ENCODE measurements at regions not wholly inside any gene's neighbourhood (a gene's known extent, or its start where the extent isn't known, plus 50 kb on each side); places are given as distances from the start of the nearest gene placed in this dataset.
"Not testable (repeated sequence)": the region's sequence is repeated elsewhere in the genome, so short reads cannot be mapped to it uniquely, and the experiment has no call there.

DNA sequence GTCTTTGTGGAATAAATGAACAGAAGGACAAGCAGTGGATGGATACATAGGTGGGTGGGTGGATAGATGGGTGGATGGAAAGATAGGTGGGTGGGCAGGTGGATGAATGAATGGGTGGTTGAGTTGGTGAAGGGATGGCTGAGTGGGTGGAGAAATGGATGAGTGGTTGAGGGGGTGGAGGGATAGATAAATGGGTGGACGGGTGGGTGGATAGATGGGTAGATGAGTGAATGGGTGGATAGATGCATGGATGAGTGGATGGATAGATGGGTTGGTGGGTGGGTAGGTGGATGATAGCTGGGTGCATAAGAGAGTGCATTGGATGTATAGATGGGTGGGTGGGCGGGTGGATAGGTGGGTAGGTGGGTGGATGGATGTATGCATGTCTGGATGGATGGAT, 63.5 kb downstream of the UNC93B1 start:
- not testable (repeated sequence) for H3K4me3 ChIP-seq (replicated peaks in 1 of 2; ENCODE audit: low read depth in 2 of 2, low read length in 2 of 2); DNase-seq (ENCODE audit: low read depth in 2 of 2)

DNA sequence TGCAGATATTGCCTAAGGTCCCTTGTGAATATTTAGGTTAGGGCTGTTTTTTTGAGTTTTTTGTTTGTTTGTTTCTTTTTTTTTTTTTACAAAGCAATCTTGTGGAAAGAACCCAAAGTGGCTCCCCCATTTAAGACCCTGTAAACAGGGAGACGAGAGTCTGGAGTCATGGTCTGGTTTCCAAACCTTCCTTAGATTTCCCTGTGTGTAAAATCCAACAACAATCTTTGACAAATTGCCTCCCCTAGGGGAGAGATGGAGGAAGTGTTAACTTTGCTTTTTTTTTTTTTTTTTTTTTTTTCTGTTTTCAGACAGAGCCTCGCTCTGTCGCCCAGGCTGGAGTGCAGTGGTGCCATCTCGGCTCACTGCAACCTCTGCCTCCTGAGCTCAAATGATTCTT, 64.9 kb downstream of the UNC93B1 start:
- not testable (repeated sequence) for DNase-seq (ENCODE audit: low read depth in 2 of 2); H3K4me3 ChIP-seq (replicated peaks in 1 of 2; ENCODE audit: low read depth in 2 of 2, low read length in 2 of 2)

DNA sequence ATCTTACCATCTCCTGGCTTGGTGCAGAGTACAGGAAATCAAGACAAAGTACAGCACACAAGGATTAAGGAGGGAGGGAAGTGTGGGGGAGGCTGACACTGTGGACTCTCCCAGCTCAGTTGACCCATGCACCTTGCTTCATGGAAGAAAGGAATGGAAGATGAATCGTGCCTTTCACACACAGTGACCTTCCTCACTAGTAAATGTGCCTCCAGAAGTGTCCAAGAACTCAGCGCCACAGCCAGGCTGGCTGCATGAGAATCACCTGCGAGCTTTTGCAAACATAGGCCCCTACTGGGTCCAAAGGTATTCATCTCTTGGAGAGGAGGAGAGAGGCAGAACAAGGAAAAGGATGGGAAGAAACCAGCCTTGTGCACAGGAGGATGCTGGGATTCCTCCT, 65.5 kb downstream of the UNC93B1 start:
- DNase-seq (ENCODE audit: low read depth in 2 of 2); H3K4me3 ChIP-seq (replicated peaks in 1 of 2; ENCODE audit: low read depth in 2 of 2, low read length in 2 of 2): not testable (repeated sequence)

DNA sequence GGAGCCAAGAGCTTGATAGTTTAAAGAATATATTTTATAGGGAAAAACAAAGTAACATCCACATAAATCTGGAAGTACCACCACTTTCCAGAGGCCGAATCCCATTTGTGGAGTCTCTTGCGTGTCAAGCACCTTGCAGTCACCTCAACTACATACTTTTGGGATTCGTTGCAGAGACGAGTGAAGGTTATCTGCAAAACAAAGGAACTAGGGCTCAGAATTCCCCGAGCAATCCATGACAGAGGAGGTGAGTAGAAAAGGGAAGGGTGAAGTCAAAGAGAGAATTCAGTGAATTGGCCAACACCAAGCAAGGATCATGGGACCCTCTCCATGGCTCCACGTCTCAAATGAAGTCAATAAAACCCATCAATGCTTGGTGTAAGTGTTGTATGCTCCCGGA, 80.3 kb downstream of the UNC93B1 start:
- DNase-seq (ENCODE audit: low read depth in 2 of 2); H3K4me3 ChIP-seq (replicated peaks in 1 of 2; ENCODE audit: low read depth in 2 of 2, low read length in 2 of 2): not testable (repeated sequence)

DNA sequence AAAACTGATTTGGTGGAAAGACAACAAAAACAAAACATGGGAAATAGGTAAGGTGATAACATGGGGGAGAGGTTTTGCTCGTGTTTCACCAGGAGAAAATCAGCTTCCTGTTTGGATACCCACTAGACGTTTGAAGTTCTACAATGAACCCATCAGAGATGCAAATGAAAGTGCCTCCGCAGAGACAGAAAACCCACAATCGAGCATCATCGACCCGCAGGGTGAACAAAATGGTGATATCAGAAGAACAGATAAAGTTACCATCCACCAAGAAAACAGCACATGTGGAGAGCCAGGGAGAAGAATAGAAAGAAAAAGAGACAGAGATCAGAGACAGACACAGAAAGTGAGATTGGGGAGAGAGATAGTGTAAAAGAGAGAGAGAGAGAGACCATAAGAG, 83.4 kb downstream of the UNC93B1 start:
- not testable (repeated sequence) for H3K4me3 ChIP-seq (replicated peaks in 1 of 2; ENCODE audit: low read depth in 2 of 2, low read length in 2 of 2); DNase-seq (ENCODE audit: low read depth in 2 of 2)

DNA sequence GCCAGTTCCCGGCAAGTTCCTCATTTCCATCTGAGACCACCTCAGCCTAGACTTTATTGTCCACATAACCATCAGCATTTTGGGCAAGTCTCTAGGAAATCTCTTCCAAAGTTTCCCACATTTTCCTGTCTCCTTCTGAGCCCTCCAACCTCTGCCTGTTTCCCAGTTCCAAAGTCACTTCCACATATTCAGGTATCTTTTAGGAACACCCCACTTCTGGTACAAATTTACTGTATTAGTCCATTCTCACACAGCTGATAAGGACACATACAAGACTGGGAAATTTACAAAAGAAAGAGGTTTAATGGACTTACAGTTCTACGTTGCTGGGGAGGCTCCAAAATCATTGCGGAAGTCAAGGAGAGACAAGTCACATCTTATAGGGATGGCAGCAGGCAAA, 91.7 kb downstream of the UNC93B1 start:
- DNase-seq (ENCODE audit: low read depth in 2 of 2); H3K4me3 ChIP-seq (replicated peaks in 1 of 2; ENCODE audit: low read depth in 2 of 2, low read length in 2 of 2): not testable (repeated sequence)

DNA sequence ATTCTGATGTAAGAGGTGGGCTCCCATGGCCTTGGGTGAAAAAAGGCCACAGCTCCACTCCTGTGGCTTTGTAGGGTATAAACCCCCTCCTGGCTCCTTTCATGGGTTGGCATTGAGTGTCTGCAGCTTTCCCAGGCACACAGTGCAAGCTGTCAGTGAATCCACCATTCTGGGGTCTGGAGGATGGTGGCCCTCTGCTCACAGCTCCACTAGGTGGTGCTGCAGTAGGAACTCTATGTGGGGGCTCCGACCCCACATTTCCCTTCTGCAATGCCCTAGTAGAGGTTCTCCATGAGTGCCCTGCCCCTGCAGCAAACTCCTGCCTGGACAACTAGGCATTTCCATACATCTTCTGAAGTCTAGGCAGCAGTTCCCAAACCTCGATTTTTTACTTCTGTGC, 92.7 kb downstream of the UNC93B1 start:
- not testable (repeated sequence) for DNase-seq (ENCODE audit: low read depth in 2 of 2); H3K4me3 ChIP-seq (replicated peaks in 1 of 2; ENCODE audit: low read depth in 2 of 2, low read length in 2 of 2)

DNA sequence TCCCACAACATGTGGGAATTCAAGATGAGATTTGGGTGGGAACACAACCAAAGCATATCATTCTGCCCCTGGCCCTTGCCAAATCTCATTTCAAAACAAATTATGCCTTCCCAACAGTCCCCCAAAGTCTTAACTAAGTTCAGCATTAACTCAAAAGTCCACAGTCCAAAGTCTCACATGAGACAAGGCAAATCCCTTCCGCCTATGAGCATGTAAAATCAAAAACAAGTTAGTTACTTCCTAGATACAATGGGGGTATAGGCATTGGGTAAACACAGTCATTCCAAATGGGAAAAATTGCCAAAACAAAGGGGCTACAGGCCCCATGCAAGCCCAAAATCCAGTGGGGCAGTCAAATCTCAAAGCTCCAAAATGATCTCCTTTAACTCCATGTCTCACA, 93.1 kb downstream of the UNC93B1 start:
- DNase-seq (ENCODE audit: low read depth in 2 of 2), result not testable (repeated sequence)

DNA sequence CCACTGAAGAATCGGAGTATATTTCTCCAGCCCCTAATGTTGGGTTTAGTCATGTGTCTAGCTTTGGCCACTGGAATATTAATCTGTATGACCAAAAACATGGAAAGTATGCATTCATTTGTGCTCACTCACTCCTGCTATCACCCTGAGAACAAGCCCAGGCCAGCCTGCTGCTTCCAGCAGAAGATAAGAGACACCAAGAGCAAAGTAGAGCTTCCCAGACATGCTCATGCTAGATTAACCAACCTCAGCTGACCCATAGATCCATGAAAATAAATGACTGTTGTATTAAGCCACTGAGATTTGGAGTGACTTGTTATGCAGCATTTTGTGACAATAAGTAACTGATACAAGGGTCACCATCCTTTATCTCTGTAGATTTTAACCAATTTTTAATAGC, 96.9 kb downstream of the UNC93B1 start:
- not testable (repeated sequence) for DNase-seq (ENCODE audit: low read depth in 2 of 2); H3K4me3 ChIP-seq (replicated peaks in 1 of 2; ENCODE audit: low read depth in 2 of 2, low read length in 2 of 2)

More for the DNA sequence above, 93.1 kb downstream of the UNC93B1 start:
- not testable (repeated sequence) for H3K4me3 ChIP-seq (replicated peaks in 1 of 2; ENCODE audit: low read depth in 2 of 2, low read length in 2 of 2)

DNA sequence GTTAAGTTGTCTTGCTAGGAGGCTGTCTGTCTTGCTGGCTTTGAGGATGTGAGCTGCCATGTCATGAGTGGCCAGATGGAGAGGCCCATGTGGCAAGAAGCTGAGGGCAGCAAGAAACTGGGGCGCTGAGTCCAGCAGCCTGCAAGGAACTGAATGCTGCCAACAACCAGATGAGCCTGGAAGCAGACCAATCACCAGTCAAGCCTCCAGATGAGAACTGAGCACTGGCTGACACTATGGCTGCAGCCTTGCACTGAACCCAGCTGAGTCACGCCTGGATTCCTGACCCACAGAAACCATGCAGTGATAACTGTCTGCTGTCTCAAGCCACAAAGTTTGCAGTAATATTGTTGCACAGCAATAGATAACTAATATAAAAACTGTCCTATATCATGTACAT, 104.4 kb downstream of the UNC93B1 start:
- DNase-seq (ENCODE audit: low read depth in 2 of 2), result peak; percentile 48 to 58
- not testable (repeated sequence) for H3K4me3 ChIP-seq (replicated peaks in 1 of 2; ENCODE audit: low read depth in 2 of 2, low read length in 2 of 2)

DNA sequence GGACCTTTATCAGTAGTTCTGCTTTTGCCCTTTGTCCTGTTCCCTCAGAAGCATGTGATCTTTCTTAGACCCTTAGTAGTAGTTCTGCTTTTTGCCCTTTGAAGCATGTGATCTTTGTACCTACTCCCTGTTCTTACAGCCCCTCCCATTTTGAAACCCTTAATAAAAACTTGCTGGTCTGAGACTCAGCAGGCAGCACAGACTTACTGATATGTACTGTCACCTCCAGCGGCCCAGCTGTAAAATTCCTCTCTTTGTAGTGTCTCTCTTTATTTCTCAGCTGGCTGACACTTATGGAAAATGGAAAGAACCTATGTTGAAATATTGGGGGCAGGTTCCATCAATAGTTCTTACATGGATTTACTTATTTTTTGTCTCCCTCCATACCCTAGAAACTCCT, 110.4 kb downstream of the UNC93B1 start:
- H3K4me3 ChIP-seq (replicated peaks in 1 of 2; ENCODE audit: low read depth in 2 of 2, low read length in 2 of 2); DNase-seq (ENCODE audit: low read depth in 2 of 2): not testable (repeated sequence)

DNA sequence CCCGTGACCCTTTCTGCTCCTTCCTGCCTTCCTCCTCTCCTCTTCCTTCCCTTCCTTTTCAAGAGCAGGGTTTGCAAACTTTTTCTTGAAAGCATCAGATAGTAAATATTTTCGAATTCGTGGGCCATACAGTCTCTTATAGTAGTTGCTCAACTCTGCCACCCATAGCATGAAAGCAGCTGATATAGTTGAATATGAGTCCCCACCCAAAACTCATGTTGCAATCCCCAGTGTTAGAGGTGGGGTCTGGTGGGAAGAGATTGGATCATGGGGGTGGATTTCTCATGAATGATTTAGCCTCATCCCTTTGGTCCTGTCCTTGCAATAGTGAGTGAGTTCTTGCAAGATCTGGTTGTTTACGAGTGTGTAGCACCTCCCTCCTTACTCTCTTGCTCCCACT, 114.3 kb downstream of the UNC93B1 start:
- not testable (repeated sequence) for DNase-seq (ENCODE audit: low read depth in 2 of 2)

DNA sequence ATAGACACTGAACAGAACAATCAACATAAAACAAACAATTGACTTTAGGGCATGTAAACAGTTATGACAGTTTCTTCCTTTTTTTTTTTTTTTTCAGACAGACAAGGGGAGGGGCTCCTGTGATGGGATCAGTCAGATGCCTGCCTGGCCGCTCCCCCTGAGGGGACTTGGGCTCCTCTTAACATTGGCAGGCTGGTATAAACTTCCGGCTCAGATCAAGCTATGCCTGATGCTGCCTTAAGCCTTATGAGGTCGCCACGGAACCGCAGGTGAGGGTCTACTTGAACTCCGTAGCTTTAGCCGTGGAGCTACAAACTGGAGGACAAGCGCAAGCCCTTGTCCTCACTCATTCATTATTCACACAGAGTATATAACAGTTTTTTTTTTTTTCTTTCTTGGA, 115.8 kb downstream of the UNC93B1 start:
- H3K4me3 ChIP-seq (replicated peaks in 1 of 2; ENCODE audit: low read depth in 2 of 2, low read length in 2 of 2); DNase-seq (ENCODE audit: low read depth in 2 of 2): not testable (repeated sequence)

More for the DNA sequence above, 114.3 kb downstream of the UNC93B1 start:
- not testable (repeated sequence) for H3K4me3 ChIP-seq (replicated peaks in 1 of 2; ENCODE audit: low read depth in 2 of 2, low read length in 2 of 2)

DNA sequence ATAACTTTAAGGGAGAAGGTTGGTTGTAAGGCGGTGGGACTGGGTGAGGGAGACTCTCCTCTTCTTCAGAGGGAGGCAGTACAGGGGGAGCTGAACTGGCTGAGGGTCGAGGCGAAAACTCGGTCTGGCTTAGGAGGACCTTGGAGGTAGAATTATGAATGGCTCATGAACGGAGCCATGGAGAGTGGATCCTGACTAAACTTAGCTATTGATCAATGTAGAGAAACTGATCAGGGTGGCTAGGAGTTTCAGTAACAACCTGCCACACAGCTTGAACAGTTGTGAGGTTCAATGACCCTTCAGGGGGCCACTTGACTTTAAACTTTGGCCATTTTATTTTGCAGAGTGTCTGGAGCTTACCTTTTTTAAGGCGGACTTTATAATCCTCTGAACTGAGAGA, 117.2 kb downstream of the UNC93B1 start:
- not testable (repeated sequence) for H3K4me3 ChIP-seq (replicated peaks in 1 of 2; ENCODE audit: low read depth in 2 of 2, low read length in 2 of 2); DNase-seq (ENCODE audit: low read depth in 2 of 2)

DNA sequence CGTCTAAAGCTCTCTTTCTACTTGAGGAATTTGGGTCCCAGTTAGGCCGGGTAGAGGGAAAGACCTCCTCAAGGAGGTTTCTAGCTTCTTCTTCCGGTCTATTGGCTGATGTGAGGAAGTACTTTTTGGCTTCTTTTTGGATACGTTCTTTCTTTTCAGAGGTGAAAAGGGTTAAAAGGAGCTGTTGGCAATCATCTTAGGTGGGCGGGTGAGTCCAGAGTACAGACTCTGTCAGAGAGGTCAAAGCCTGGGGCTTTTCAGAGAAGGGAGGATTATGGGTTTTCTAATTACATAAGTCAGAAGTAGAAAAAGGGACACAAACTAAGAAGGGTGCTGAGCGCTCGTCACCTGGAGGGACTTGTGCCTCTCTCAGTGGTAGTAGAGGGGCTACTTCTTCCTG, 117.7 kb downstream of the UNC93B1 start:
- H3K4me3 ChIP-seq (replicated peaks in 1 of 2; ENCODE audit: low read depth in 2 of 2, low read length in 2 of 2); DNase-seq (ENCODE audit: low read depth in 2 of 2): not testable (repeated sequence)

DNA sequence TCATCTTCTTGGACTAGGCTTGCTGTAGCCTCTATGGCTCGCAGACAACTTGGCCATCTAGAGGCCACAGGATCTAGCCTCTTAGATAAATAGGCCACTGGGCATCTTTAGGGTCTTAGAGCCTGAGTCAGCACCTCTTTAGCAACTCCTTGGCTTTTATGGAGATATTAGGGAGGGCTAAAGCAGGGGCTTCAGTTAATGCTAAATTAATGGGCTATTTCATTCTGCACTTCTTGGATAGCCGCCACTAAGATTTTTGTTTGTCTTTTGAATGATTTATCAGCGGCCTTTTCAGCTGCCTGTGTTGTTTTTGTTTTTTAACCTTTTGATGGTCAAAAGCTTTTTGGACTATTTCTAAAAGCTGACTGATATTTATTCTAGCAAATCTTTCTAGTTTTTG, 118.3 kb downstream of the UNC93B1 start:
- DNase-seq (ENCODE audit: low read depth in 2 of 2); H3K4me3 ChIP-seq (replicated peaks in 1 of 2; ENCODE audit: low read depth in 2 of 2, low read length in 2 of 2): not testable (repeated sequence)

DNA sequence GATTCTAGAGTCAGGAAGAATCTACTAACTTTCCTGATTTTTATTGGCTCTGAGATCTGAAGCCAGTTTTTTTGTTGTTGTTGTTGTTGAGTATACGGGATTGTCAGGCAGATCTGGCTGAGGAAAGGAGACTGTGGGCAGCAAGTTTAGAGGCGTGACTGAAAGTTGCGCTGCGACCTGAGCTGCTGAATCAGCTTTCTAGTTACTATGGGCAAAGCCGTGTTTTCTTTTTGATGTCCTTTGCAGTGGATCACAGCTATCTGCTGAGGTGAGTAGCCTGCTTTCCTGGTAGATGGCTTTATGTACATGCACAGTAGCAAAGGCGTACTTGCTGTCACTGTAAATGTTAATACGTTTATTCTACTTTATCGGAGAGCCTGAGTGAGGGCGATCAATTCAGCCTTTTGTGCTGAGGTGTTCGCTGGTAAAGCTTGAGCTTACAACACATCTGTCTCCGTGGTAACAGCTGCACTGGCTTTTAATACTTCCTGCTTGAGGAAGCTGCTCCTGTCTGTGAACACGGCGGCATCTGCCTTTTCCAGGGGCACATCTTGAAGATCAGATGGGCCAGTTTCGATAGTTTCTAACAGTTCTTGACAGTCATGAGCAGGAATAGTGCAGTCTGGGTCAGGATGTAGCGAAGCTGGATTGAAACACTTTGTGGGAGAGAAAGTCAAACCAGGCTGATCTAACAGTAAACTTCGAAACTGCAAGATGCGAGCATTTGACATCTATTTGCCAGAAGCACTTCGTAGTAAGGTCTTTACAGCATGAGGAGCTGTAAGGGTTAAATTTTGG, 118.9 kb downstream of the UNC93B1 start:
- not testable (repeated sequence) for H3K4me3 ChIP-seq (replicated peaks in 1 of 2; ENCODE audit: low read depth in 2 of 2, low read length in 2 of 2)
- DNase-seq (ENCODE audit: low read depth in 2 of 2), result peak in 1 of 2 donors; percentile 2

DNA sequence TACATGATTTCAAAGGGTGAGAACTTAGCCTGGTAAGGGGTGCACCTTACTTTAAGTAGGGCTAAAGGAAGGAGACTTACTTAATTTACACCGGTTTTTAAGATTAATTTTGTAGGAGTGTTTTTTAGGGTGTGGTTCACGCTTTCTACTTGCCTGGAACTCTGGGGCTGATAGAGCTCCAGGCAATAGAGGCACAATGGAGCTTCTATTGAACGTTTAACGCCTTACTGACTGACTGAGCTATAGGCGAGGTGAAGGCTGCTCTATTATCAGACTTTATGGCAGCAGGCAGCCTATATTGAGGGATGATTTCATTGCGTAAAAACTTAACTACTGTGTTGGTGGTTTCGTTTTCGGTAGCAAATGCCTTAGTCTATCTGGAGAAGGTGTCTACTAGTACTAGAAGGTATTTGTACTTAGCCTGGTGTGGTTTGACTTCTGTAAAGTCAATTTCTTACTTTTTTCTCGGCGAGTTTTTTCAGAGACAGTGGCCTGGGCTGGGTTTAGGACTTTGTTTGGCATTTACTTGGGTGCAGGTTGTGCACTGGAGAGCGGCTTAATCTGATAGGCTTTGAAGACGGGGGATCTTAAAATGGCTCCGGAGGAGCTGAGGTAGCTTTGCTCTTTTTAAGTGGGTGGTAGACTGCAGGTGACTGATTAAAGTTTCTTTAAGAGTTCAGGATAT, 119.7 kb downstream of the UNC93B1 start:
- not testable (repeated sequence) for H3K4me3 ChIP-seq (replicated peaks in 1 of 2; ENCODE audit: low read depth in 2 of 2, low read length in 2 of 2); DNase-seq (ENCODE audit: low read depth in 2 of 2)

DNA sequence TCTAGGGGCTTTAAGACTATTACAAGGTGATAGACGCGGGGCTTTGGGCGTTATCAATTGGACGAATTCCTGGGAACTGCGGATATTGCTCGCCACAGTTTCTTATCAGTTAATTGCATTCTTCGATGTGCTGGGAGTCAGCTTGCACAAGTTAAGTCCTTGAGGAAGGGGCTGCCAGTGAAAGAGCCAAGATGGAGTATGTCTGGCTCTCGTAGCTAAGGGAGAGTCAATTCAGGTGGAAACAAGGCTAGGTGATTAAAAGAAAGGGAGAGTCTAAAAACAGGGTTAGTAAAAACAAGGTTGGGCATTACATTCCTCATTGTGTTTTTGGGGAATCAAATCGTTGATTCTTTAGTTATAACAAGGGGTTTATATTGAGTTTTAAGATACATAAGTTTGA, 121.6 kb downstream of the UNC93B1 start:
- not testable (repeated sequence) for DNase-seq (ENCODE audit: low read depth in 2 of 2); H3K4me3 ChIP-seq (replicated peaks in 1 of 2; ENCODE audit: low read depth in 2 of 2, low read length in 2 of 2)

Measured in cardiac fibroblast (primary cell).